ENCODE measurements at regions not wholly inside any gene's neighbourhood (a gene's known extent, or its start where the extent isn't known, plus 50 kb on each side); places are given as distances from the start of the nearest gene placed in this dataset.

DNA sequence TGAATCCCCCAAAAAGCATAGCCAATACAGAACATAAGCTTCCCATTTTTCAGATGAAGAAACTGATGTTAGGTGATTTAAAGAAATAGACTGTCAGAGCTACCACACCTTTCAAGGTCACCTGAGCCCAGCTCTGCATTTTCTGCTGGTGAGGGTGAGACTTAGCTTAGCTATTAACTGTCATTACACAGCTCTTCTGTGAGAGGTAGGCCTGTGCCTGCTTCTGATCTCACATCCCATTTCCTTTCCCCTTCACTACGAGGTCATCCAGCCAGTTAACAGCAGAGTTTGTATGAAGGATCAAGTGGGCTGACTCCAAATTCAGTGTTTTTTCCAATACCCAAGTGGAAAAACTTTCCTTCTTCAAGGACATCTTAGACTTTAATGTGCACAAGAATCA lies 528.6 kb upstream of the CLINT1 start:
- TF ChIP-seq EZH2 (IDR thresholded peaks at IDR 0.05; ENCODE audit: borderline replicate concordance, low read length) (no peak), CTCF (IDR thresholded peaks at IDR 0.05; ENCODE audit: low read length) (no peak)
